Colonic mucosa (tissue), 4 donors: ENCODE measurements at regions not wholly inside any gene's neighbourhood (a gene's known extent, or its start where the extent isn't known, plus 50 kb on each side); places are given as distances from the start of the nearest gene placed in this dataset.

Experiments used
- DNase-seq: peaks from one replicate; pipeline ENCODE4 v3.0.0-alpha.2; 2020
- H3K27ac ChIP-seq: fragments of 200-600 bp; one replicate; pipeline ENCODE4 v1.8.0; 2021
- H3K27me3 ChIP-seq: fragments of 200-600 bp; one replicate; pipeline ENCODE4 v1.8.0; 2021
- H3K36me3 ChIP-seq: fragments of 200-600 bp; one replicate; pipeline ENCODE4 v1.8.0; 2021
- H3K4me1 ChIP-seq: fragments of 200-600 bp; one replicate; pipeline ENCODE4 v1.8.0; 2021; ENCODE audit warnings: mild to moderate bottlenecking
- H3K4me3 ChIP-seq: fragments of 200-600 bp; one replicate; pipeline ENCODE4 v1.8.0; 2021
- H3K9ac ChIP-seq, 2 donors: one replicate each; pipeline ENCODE4 v1.7.0; 2013; ENCODE audit warnings: control low read depth in 2 of 2, low read depth in 2 of 2, low read length in 2 of 2
- H3K9me3 ChIP-seq: fragments of 200-600 bp; one replicate; pipeline ENCODE4 v1.8.0; 2021
- intact Hi-C: fragments of 100-400 bp; cut with DNase I; formaldehyde crosslinking; loops from one replicate; pipeline ENCODE4 v1.14.1; 2022
- TF ChIP-seq, protein P1 (sequence below): fragments of 200-600 bp; IDR thresholded peaks from one replicate; pipeline ENCODE4 v1.8.0; 2022; ENCODE audit warnings: antibody characterized with exemption, mild to moderate bottlenecking
- donor health status: healthy.
- donor health status: DM: no; HTN: no; CAD: no.
- donor health status: DM: no; HTN: no; CAD: no.

DNA sequence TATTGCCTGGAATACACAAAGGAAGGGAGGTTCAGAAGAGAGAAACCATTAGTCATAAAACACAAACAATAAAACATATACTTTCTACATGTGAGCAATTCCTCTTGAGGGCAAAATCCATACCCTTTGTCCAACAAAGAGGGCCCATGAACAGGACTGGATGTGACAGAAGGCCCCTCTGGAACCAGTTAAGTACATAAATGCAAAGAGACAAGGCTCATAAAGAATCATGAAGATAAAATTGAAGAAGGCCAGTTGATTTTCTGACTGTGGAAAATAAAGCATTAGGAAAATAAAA is 58.3 kb upstream of the CPOX start:
- TF ChIP-seq, protein P1, sequence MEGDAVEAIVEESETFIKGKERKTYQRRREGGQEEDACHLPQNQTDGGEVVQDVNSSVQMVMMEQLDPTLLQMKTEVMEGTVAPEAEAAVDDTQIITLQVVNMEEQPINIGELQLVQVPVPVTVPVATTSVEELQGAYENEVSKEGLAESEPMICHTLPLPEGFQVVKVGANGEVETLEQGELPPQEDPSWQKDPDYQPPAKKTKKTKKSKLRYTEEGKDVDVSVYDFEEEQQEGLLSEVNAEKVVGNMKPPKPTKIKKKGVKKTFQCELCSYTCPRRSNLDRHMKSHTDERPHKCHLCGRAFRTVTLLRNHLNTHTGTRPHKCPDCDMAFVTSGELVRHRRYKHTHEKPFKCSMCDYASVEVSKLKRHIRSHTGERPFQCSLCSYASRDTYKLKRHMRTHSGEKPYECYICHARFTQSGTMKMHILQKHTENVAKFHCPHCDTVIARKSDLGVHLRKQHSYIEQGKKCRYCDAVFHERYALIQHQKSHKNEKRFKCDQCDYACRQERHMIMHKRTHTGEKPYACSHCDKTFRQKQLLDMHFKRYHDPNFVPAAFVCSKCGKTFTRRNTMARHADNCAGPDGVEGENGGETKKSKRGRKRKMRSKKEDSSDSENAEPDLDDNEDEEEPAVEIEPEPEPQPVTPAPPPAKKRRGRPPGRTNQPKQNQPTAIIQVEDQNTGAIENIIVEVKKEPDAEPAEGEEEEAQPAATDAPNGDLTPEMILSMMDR, result no peak
- no peak overlapping the region for H3K27ac ChIP-seq
- DNase-seq, result no peak

DNA sequence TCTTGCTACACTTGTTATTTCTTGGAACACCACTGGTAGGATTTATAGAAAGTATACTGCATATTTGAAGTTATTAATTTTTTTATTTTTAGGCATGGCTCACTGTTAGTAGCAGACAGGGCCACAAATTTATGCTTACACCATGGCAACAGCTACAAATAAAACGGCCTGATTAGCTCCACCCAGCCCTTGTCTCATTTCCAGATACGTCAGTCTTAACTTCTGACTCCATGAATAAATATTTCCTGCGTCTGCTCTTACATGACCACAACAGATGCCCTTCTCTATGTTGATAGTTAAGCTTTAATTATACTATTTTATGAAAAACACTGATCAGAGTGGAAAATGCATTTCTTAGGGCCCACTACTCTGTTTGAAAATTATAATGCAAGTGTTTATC is 62.3 kb upstream of the CPOX start:
- no peaks in the 10 kb centered on the region for H3K9me3 ChIP-seq
- H3K27me3 ChIP-seq, result no peaks in the 10 kb centered on the region
- H3K36me3 ChIP-seq, result no peaks in the 10 kb centered on the region
- no peak overlapping the region for H3K9ac ChIP-seq
- DNase-seq, result no peak
- H3K4me3 ChIP-seq, result no peak overlapping the region
- no peaks in the 10 kb centered on the region for H3K4me1 ChIP-seq
- no peak overlapping the region for H3K27ac ChIP-seq
- TF ChIP-seq, protein P1, result no peak
- intact Hi-C loops, result no loop called here

More for the DNA sequence above, 58.3 kb upstream of the CPOX start:
- intact Hi-C loops, result no loop called here
- no peaks in the 10 kb centered on the region for H3K4me1 ChIP-seq
- H3K9me3 ChIP-seq, result no peaks in the 10 kb centered on the region
- H3K9ac ChIP-seq, result no peak overlapping the region
- H3K36me3 ChIP-seq, result no peaks in the 10 kb centered on the region
- no peaks in the 10 kb centered on the region for H3K27me3 ChIP-seq
- no peak overlapping the region for H3K4me3 ChIP-seq

DNA sequence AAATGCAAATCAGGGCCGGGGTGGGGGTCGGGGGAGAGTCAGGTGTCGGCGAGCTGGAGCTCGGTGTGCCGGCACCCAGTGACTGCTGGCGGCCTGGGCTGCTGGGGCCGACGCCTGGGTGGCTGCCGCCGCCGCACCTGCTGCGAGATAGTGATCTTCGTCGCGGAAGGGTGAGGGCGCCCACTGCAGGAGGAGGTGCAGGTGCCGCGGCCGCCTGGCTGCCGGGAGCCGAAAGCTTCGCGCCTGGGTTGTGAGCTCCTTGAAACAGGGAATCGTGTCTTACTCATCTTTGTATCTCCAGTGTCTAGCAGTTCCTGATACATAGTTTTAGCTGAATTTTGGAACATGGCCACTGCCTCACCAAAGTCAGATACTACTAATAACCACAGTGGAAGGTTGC is 64.0 kb upstream of the CPOX start:
- H3K9ac ChIP-seq, result no peak overlapping the region
- peak; percentile 39 for DNase-seq
- no peaks in the 10 kb centered on the region for H3K4me1 ChIP-seq
- no peaks in the 10 kb centered on the region for H3K9me3 ChIP-seq
- no peaks in the 10 kb centered on the region for H3K27me3 ChIP-seq
- TF ChIP-seq, protein P1, result no peak
- no peak overlapping the region for H3K4me3 ChIP-seq
- no peaks in the 10 kb centered on the region for H3K36me3 ChIP-seq
- intact Hi-C loops, result no loop called here
- H3K27ac ChIP-seq, result no peak overlapping the region

DNA sequence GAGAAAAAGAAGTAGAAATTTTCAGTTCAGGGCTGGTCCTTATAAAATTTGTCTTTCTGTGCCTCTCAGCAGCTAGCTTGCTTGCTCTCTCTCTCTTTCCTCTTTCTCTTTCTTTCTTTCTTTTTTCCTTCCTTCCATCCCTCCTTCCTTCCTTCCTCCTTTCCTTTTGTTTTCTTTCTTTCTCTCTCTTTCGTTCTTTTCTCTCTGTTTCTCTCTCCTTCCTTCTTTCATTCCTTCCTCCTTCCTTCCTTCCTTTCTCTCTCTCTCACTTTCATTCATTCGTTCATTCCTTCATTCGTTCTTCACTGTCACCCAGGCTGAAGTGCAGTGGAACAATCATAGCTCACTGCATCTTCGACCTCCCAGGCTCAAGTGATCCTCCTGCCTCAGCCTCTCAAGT is 69.3 kb upstream of the CPOX start:
- TF ChIP-seq, protein P1, result no peak
- Histone ChIP-seq H3K9me3 (no peaks in the 10 kb centered on the region), H3K9ac (no peak overlapping the region), H3K4me3 (no peak overlapping the region), H3K27me3 (no peaks in the 10 kb centered on the region), H3K27ac (no peak overlapping the region), H3K36me3 (no peaks in the 10 kb centered on the region), H3K4me1 (no peaks in the 10 kb centered on the region)
- no peak for DNase-seq
- intact Hi-C loops, result no loop called here

DNA sequence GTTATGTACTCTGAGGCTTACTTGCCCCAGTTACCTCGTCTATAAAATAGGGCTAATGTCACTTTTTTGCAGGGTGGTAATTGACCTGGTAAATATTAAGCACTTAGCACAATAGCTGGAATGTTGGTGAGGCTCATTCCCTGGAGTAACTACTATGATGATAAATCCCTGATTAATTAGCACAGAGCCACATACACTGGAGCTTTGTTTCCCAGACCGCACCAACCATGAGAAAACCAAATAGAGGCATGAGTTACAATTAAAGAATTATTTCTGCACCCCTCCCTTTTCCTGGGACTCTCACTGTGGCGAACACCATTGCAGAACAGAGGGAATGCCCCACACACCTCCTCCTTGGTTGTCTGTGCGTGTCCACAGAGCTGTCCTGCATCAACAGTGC is 76.6 kb upstream of the CPOX start:
- intact Hi-C loops, result no loop called here
- no peak for DNase-seq

More for the DNA sequence above, 76.6 kb upstream of the CPOX start:
- H3K36me3 ChIP-seq, result no peaks in the 10 kb centered on the region
- H3K9ac ChIP-seq, result no peak overlapping the region
- no peaks in the 10 kb centered on the region for H3K9me3 ChIP-seq
- no peaks in the 10 kb centered on the region for H3K4me1 ChIP-seq
- no peaks in the 10 kb centered on the region for H3K27me3 ChIP-seq
- TF ChIP-seq, protein P1, result no peak
- no peak overlapping the region for H3K27ac ChIP-seq
- no peak overlapping the region for H3K4me3 ChIP-seq
